SKM-1 (cell line): ENCODE measurements at regions not wholly inside any gene's neighbourhood (a gene's known extent, or its start where the extent isn't known, plus 50 kb on each side); places are given as distances from the start of the nearest gene placed in this dataset.
"Not testable (repeated sequence)": the region's sequence is repeated elsewhere in the genome, so short reads cannot be mapped to it uniquely, and the experiment has no call there.

Experiments used
- DNase-seq: peaks from one replicate; lab custom pipeline; 2025; ENCODE audit not compliant: unreplicated experiment; lab: John Stamatoyannopoulos, UW

- DNase-seq, result no peak
Observed at GRCh38 chr5:52255308-52255707, 532.4 kb upstream of the ITGA1 start.

DNA sequence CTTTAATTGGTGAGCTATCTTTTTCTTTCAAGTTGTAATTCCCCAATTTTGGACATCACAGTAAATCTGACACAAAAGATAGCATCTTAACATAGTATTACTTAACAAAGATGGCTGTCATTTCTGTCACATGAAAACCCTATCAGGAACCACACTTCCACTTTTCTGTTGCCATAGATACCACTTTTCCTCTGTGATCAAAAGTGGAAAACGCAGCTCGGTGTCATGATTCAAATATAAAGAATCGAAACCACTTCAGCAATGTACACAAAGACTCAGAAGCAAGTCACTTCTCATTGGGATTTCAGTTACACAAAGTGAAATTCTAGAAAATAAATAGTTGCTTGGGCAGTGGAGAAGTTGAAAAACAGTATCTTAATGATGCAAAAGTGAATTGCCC lies 524.9 kb upstream of the ITGA1 start:
- DNase-seq, result no peak

DNA sequence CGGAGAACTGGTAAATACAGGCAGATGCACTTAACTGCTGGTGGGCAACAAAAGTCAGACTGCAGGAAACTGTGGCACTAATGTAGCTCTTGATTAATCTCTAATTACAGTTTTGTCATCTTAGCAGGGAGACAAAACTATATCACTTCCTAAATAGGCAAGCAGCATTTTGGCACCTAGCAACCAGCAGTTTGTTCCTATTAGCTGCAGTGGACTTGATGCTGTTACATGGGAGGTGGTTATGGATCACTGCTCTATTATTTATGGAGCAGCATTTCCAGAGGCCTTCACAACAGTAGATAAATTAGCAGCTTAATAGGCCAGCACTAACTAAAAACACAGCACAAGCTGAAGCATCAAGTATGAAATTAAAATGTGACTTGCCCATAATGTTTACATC lies 518.3 kb upstream of the ITGA1 start:
- no peak for DNase-seq

GRCh38 chr5:52269859-52270258 lies 517.9 kb upstream of the ITGA1 start:
- no peak for DNase-seq

GRCh38 chr5:52275639-52276038 lies 512.1 kb upstream of the ITGA1 start:
- no peak for DNase-seq

DNA sequence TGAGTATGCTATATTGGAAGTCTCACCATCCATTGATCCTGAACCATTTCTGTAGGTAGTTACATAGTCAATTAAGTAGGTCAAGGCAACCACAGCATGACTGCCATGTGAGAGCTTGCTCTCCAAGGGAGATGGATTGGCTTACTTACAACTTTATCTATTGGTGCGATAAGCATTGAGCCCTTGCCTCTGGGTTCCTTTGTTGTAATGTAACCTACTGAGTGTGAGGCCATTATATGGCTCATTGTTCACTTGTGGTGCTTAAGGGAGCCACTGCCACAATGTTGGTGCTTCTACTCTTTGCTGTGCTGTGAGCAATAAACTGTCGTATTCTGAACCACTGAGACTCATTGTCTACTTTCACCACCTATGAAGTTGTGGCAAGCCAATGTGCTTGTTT lies 510.6 kb upstream of the ITGA1 start:
- DNase-seq, result no peak

GRCh38 chr5:52282647-52283046 lies 505.1 kb upstream of the ITGA1 start:
- DNase-seq, result no peak

DNA sequence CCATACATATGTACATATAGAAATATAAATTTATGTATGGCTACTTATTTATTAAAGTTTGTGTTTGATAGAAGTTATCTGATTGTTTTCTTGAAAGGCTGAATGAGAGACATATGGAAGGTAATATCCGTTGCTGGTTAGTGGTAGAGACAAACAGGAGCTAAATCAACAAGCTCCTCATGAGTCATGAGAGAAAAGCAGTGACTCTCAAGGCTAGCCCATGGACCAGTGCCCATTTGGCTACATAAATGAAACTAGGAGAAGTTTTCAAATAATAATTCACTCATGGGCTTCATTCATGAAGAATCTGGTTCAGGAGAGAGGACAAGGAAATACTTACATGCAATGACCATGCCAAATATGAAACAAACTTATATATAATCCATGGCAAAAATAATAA lies 504.5 kb upstream of the ITGA1 start:
- no peak for DNase-seq

- DNase-seq, result no peak
Observed at GRCh38 chr5:52300703-52301372, 486.9 kb upstream of the ITGA1 start.

GRCh38 chr5:52304816-52305215 lies 482.9 kb upstream of the ITGA1 start:
- not testable (repeated sequence) for DNase-seq

DNA sequence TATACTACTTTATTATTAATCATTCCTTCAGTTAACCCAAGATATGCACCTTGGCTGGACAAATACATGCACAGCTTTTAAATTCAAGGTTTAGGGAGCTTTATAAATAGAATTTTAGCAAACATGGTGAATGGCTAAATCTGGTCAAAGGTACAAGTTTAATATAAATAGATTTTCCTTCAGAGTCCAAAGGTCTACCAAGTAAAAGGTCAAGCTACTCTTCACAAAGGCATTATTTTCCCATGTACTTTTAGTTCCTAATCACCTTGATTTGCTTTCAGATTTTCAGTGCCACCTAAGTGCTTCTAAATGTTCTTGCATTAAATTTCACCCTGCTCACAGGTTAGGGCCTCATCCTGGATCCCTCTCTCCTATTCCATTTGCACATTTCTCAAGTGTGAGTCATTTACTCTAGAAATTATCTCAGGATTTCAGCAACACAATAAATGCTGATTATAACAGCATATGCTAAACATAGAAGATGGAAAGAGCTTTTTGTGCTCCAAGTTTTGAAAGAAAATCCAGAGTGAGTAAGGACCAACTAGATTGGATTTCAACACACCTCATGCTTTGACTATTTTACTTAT lies 459.4 kb upstream of the ITGA1 start:
- DNase-seq, result no peak

GRCh38 chr5:52331725-52332124 lies 456.0 kb upstream of the ITGA1 start:
- DNase-seq, result no peak

GRCh38 chr5:52334367-52334766 lies 453.3 kb upstream of the ITGA1 start:
- no peak for DNase-seq

DNA sequence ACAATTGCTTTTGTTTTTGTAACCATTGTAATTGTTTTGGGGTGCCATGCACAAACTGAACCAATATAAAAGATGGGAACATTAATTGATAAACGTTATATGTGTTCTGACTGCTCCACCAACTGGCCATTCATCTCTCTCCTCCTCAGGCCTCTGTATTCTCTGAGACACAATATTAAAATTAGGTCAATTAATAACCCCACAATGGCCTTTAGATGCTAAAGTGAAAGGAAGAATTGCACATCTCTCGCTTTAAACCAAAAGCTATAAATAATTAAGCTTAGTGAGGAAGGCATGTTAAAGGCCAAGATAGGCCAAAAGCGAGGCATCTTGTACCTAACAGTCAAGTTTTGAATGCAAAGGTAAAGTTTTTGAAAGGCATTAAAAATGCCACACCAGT lies 448.4 kb upstream of the ITGA1 start:
- no peak for DNase-seq

DNA sequence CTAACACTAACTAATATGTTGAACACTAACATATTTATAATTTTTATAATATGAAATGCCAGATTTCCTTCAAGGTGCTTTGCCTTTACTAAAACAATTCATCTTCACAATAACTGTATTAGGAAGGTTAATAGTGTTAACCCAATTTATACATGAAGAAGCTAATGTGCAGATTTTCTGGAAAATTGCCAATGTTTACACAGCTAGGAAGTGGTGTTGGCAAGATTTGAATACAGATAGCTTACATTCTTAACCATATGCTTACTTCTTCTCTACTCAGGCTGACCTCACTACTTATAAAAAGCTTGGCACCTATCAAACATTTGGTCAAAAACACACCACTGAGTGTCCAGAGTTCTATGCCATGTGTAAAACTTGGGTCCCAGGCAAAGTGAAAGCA lies 445.4 kb upstream of the ITGA1 start:
- DNase-seq, result no peak

- no peak for DNase-seq
Observed at GRCh38 chr5:52356311-52356918, 431.3 kb upstream of the ITGA1 start.

- DNase-seq, result no peak
Observed at GRCh38 chr5:52359261-52359660, 428.5 kb upstream of the ITGA1 start.

DNA sequence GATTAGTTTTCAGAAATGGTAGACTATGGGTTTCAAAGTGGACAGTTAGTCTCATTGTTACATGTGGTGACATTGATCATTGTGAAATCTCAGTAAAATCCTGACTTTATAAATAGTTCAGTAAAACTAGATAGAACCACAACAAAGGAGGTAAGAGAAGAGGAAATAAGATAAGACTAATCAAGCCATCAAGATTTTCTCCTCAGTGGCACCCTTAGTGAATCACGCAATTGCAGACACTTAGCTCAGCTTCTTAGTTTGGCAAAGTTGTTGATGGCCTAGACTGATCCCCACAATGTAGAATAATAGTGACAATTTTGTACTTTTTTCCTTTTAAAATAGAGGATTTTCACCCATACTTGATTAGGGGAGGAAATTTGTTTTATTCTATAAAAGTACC lies 426.7 kb upstream of the ITGA1 start:
- no peak for DNase-seq

DNA sequence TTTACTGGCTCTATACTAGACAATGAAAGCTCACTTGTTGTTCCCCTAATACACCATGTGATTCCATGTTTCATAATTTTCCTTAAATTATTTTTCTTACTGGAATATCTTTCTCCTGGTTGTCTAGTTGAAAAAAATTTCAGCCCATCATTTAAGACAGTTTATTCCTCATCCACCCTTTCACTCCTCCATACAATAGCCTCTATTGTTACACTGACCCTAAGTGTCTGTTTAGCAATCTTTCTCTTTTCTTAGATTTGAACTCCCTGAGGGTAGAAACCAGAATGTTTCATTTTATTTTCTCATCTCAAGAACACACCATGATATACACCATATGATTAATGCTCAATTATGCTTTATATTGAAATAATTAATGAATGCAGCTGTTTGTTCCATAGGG lies 413.4 kb upstream of the ITGA1 start:
- no peak for DNase-seq

DNA sequence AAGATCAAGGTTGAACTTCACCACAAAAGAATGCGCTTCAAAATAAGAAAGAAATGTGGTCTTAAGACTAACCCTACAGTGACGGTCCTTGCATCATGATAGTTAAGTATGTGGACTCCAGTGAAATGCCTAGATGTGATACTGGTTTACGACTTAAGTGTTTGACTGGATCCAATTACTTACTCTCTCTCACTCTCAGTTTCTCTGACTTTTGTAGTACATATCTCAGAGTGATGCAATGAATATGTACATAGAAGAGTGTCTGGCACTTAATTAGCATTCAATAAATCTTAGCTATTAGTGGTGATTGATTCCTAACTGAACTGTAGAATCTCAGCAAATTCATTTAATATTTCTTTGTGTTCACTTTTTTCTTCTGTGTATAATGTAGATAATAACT lies 411.7 kb upstream of the ITGA1 start:
- DNase-seq, result no peak

DNA sequence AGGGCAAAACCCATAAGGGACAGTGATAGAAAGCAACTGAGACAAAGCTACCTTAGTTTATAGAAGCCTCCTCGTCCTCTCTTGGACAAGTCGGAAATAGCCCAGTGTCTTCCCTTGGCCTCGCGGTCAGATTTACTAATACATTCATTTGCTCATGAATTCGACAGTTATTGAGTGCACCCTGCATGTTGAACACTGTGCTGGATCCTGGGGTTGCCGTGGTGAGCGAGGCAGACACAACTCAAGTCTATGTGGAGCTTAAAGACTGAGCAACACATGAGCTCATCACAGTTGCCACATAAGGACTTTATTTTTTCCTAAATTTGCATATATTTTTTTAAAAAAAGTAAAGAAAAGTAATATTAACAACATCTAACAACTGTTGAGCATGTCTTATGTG lies 411.1 kb upstream of the ITGA1 start:
- DNase-seq, result no peak

DNA sequence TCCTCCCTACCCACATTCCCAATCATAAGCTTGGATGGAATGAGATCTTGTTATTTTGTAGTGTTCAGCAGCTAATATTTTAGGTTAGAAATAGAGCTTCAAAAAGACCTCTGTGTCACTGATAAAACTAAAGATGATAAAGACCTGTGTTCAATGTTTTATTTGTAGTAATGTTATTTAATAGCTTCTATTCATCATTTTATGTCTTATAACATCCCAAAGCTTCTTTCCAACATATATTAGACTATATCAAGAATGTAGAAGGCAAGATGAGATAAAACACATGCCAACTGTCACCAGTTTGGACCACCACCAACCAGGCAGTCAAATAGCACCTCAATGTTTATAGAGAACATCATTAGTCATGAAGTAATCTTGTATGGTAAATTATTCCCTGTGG lies 409.5 kb upstream of the ITGA1 start:
- DNase-seq, result no peak

GRCh38 chr5:52388349-52388748 lies 399.4 kb upstream of the ITGA1 start:
- no peak for DNase-seq
